ENCODE measurements at regions not wholly inside any gene's neighbourhood (a gene's known extent, or its start where the extent isn't known, plus 50 kb on each side); places are given as distances from the start of the nearest gene placed in this dataset.

DNA sequence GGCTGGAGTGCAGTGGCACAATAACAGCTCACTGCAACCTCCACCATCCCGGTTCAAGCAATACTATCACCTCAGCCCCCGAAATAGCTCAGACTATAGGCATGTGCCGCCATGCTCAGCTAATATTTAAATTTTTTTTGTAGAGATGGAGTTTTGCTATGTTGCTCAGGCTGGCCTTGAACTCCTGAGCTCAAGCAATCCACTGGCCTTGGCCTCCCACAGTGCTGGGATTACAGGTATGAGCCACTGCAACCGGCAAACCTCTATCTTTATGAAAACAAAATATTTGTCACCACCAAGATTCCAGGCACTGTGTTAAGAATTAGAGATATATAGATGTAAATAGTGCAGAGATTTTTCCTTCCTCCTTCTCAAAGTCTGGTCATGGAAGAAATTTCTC is 232.5 kb downstream of the ANKRD50 start:
- DNase-seq (ENCODE audit: low read depth), result no peak

DNA sequence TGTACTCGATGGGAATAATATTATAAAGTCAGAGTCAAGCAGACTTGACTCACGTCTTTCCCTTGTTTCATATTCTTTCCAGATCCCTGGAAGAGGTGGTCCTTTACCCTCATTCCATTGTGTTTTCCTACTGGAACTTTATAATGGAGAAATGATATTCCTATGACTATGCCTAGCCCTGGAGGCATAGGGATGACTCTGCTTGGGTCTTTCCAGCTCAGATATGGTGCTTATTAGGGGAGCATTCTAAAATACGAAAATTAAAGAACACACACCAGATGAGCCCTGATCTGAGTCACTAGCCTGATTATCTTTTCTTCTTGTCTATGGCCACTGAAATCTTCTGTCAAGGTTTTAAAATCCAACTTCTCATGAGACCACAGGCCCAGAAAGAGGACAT is 231.4 kb downstream of the ANKRD50 start:
- no peak for DNase-seq (ENCODE audit: low read depth)

DNA sequence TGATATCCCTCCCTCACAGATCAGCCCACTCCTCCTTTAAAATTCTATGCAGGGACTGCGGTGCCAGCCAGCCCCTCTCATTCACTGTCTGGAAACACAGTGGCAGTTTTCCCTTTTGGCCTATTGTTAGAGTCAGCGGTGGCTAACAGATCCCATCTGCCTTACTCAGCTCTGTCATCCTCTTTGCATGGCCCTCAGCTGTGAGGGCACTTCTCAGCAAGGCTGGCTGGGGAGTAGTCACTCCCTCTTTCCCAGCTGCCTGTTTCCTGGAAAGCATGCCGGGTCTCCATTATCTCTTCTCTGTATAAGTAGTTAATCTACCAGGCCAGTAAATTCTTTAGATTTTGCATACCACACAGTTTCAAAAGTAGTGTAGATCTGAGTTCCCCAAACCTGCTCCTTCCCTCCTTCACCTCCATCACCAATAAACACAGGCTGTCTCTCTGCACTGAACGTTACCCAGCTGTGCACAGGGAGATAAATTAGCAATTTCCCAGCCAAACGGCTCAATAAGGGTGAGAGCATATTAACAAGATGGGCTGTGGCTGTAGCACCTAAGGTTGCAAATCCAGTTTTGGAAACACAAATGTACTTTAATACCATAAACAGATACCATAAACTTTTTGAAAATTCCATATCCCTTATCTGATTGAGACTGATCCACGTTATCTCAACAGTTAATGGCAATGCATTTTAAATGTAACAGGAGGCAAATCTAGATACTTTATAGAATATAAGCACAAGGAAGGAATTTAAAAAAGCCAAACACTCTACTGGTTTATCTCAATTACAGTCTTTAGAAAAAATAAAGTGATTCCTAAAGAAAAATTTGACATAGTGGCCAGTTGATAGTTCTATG is 229.3 kb downstream of the ANKRD50 start:
- no peak for DNase-seq (ENCODE audit: low read depth)

DNA sequence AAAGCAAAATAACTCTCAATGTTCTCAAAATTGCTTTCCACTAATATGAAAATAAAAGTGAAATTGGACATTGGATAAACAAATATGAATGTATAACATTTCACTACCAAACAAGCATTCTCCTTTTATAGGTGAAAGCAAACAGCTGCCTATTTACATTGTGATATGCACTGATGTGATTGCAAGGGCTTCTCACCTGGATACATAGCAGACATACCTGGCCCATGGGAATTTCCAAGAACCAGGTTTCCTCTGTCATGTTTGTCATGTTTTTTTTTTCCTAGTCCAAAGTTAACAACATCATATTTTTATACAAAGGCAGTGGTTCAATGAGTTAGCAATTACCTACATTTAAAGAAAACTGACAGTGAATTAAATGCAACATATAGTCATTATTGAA is 228.5 kb downstream of the ANKRD50 start:
- no peak for DNase-seq (ENCODE audit: low read depth)

DNA sequence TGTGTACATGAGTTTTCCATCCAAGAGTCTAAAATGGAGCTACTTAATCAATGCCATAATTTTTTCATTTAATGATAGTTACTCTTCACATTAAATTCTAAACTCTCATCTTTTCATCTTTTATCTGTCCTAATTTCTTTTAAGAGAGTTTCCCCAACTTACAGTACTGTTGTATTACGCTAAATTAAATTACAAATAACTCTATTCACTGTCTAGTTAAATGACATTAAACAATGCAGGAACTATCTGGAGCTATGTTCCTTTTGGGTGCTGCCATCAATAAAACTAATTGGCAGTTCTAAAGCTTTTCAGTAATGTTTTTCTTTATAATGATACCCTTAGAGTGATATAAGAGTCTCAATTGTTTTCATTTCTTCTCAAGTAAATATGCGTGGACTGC is 227.6 kb downstream of the ANKRD50 start:
- DNase-seq (ENCODE audit: low read depth), result no peak

DNA sequence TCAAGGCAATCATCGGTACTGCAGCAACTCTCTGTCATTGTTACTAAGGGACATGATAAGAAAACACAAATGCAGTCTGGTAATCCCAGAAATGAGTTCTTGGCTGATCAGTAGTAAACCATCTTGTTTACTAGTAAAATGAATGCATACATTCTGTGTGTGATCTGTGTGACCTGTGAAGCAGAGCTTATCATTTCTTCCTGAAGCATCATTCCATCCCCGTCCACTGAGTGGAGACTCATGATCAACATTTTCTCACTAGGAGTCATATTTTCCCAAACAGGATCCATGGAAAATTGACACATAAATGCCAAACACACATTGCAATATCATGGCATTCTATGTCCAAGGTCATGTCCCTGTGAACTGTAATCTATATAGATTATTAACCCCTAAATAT is 226.1 kb downstream of the ANKRD50 start:
- no peak for DNase-seq (ENCODE audit: low read depth)

DNA sequence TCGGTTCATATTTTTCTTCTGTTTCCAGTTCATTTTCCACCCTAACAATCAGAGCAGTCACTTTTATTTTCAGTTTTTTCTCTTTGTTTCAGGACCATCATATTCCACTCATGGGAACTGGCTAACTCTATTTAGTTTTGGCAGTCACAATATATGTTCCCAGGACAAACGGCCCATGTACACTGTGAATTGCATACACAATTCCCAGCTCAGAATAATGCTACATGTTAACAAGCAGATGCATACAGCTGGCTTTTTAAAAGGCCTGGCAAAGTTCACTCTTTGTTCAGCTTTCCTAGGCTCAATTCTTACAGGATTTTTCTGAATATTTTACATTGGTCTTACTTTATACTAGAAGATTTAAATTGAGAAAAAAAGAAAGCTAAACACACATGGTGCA is 224.9 kb downstream of the ANKRD50 start:
- no peak for DNase-seq (ENCODE audit: low read depth)

DNA sequence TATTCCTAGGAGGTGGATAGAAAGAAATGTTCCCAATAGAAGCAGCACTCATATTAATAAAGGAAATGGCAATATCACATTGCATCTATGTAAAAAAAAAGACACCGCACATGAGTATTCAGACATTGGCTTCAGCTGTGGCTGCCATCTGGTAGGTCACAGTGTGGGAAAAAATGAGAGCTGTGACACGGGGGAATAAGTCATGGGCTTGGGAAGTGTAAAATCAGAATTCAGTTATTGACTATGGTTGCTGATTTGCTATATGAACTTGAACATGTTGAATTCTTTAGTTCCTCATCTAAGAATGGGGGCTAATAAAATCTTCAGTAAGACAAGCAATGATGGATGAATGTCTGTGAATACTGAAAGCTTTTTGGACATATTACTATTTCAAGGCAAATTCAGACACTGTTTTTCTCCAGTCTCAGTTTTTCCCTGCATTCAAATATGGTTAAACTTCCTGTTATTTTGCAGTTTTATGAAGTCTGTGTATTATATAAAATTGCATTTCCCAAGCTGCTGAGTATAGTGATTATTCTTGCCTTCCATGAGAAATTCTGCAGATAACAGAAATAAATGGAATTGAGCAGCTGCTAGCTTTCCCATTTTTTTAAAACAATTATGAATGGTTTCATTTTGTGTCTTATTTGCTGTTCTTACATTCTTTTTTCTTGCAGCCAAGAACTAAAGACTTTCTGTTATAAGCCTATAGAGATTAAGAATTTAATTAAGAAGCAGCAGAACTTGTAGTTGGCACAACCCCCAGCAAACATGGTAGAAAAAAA is 221.0 kb downstream of the ANKRD50 start:
- no peak for DNase-seq (ENCODE audit: low read depth)

DNA sequence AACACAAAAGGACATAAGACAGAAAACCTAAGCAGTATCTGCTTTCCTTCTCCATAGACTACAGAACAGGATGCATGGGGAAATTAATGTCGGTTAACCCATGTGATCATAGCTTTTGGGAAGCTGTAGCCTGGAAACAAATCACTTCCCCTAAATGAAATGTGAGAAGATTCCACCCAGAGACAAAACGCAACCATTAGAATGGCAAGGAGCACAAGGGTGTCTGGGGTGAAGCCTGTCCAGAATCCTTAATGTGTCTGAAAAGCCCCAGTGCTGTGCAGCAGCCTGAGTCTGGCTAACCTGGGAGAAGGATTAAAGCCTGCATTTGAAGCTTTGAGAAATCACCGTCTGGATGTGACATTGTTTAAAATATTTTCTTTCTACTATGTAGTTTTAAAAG is 213.3 kb downstream of the ANKRD50 start:
- DNase-seq (ENCODE audit: low read depth), result no peak

DNA sequence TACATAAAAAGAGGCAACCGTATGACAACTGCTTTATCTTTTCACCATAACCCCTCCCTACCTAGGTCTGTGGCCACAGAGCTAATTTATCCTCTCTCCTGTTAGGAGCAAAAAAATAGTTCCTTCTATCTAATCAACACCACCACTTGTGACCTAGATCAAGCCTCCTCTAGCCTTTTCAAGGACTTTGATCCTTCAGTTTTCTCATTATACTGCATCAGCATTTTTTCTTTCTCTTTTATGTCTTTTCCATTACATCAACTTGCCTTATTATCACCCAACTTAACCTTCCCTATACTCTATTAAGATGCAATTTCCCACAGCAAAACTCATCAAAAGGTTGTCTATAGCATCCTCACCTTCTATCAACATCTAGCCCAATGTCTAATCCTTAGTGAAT is 211.0 kb downstream of the ANKRD50 start:
- DNase-seq (ENCODE audit: low read depth), result no peak

DNA sequence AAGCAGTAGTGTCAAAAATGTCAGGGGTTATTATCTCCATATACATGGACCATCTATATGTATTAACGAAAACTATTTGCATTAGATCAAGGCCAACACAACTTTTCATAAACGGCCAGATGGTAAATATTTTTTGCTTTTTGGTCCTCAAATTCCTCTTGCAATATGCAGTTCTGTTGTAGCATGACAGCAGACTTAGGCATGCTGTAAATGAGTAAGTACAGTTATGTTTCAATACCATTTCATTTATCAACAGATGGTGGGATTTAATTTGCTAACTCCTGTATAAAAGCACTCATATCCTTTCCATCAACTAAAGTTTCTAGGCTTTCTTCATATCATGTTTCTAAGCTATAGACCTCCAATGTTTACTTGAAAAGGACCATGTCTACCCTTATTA is 208.1 kb downstream of the ANKRD50 start:
- no peak for DNase-seq (ENCODE audit: low read depth)

DNA sequence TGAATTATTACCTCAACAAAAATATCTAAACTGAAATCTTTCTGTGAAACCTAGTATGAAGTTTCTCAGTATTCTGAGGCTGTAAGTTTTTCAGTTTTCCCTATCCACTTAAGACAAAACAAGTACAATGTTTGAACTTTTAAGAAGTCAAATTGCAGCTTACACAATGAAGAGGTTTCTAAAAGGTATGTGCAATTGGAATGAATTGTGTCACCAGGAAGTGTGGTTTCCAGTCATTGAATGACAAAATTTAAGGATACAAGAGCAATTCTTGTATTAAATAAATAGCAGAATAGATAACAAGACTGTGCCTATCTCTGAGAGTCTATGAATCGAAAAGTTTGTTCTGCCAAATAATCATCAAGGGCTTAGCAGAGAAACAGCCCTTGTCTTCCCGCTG is 207.3 kb downstream of the ANKRD50 start:
- no peak for DNase-seq (ENCODE audit: low read depth)

DNA sequence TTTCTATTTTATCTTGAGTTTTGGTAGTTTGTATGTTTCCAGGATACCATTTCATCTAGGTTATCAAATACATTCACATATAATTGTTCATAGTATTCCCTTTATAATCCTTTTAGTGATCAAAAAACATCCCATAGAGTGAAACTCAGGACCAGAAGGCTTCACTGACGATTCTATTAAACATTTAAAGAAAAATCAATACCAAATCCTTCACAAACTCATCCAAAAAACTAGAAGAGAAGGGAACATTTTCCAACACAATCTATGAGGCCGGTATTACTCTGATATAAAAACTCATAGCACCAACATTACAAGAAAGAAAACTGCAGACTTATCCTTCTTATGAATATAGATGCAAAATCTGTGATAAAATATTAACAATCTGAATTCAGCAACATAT is 203.4 kb downstream of the ANKRD50 start:
- DNase-seq (ENCODE audit: low read depth), result no peak

DNA sequence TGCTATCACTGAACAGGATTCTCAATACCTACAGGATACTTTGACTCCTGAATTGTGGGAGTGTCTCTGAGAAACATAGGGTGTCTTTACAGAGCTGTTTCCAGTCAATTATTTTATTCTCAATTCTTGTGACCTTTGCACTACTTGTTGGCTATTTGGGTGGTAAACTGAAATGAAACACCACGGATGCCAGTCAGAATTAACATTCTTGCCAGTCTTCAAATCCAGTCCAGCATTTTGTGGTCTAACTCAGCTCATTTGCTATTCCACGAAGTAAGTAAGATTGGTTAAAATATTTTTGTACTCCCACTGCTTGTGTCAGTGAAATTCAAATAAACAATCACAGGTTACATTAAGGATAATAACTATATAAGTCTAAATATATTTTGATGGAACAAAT is 197.9 kb downstream of the ANKRD50 start:
- DNase-seq (ENCODE audit: low read depth), result no peak

DNA sequence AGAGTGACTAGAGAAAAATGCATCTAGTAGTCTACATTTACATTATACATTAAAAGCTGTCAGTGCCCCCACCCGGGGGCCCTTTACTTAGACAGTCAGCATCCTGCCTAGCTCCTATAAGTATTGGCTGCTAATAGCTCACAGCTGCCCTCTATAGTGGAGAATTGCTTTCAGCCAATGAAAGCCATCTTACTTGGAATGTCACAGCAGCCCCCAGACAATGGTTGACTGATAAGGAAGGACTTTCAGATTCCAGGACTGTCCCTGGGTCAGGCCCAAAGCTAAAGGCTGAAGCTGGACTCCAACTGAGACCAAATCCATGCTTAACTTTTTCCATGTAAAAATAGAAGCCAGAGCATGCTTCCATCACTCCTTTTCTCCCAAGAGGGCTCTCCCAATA is 196.9 kb downstream of the ANKRD50 start:
- no peak for DNase-seq (ENCODE audit: low read depth)

DNA sequence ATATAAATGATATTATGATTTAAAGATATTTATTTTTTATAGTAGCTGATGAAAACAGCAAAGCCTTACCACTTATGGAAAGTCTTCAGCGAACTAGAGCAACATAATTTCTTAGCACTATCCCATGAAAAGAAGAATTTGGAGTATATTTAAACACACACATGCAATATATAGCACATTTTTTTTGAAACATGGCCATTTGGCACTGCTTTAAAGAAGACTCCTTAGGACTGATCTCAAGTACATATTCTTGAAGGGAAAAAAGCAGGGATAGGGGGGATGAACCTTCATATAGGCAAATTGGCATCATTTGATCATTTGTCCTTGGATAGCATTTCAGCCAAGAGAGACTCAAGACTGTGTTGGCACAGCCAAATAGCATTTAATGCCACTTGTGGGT is 193.3 kb downstream of the ANKRD50 start:
- DNase-seq (ENCODE audit: low read depth), result no peak

DNA sequence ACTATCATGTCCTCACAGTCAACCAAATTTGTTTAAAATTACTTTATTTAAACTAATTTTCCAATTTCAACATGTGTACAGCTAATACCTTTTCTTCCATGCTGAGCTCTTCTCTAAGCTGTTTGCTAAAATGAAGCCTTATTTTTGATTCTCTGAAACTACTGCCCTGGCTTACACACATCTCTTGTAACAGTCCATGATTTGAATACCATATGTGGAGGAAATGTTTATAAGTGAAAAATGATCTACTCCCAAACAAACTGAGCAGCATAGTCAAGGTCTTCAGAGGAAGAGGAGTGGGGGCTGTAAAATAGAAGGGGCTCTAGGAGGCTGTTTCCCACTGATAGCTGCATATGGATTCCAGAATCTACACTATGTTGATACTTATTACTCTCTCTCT is 188.7 kb downstream of the ANKRD50 start:
- no peak for DNase-seq (ENCODE audit: low read depth)

DNA sequence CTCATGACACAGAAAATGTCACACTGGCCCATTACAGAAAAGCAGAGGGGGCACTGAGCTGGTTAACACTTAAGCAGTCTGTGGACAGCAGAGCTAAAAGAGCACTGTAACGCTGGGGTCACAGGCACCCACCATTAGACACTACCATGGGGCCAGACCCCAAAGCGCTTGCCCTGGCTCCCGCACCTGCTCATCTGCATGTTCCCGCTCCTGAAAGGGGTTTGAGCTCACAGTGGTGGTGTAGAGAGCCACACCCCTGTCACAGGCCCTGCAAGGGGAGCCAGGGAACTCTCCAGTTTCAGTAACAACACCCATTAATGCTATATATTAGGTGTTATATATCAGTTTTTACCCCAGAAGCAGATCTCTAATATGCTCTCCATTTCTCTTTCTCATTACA is 187.0 kb downstream of the ANKRD50 start:
- no peak for DNase-seq (ENCODE audit: low read depth)

DNA sequence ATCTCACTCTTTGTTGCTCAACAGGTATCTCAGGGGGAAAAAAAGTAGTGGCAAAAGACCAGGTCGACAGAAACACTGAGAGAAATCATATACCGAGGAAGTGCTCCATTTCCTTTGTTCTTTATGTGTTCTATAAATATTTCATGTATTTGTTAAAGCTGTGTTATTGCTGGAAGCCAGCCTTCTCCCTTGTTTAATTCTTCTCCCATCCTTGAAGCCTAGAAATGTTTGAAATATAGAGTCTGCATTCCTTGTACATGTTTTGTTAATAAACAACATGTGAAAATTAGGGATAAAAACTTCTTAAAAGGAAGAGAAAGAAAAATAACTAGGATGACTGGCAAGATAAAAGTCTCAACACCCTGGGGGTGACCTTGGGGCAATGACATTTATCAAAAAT is 186.2 kb downstream of the ANKRD50 start:
- no peak for DNase-seq (ENCODE audit: low read depth)

DNA sequence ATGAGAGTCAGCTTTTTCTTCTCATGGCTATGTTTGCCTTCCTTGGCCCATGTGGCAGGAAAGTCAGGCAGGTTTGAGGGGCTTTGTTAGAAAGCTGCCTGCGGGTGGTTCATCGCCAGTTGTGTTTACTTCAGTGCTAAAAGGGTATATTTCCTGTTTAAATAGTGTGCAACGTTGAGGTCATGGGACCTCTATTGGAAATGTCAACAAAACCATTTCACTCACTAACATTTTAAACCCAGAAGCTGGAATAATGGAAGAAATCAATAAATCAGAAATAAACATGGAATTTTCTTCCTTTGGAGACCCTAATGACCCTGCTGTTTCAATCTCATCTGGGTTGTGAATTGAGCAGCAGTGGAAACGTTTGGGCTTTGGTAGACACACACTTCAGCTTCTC is 185.8 kb downstream of the ANKRD50 start:
- no peak for DNase-seq (ENCODE audit: low read depth)

DNA sequence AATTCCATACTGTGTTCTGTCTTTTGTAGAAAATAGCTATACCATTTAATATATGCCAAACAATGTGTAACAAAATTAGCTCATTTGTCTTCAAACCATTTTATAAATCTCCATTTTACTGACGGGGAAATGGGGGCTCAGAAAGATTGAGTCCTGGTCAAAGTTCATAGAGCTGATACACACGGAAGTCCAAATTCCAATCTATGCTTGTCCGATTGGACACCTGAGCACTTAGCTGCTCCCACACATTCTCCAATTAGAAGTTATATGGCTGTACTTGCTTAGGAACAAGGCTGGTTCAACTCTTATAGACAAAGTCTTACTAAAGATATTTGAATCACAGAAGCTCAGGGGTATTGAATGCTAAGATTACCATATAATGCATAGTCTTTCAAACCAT is 185.2 kb downstream of the ANKRD50 start:
- no peak for DNase-seq (ENCODE audit: low read depth)

DNA sequence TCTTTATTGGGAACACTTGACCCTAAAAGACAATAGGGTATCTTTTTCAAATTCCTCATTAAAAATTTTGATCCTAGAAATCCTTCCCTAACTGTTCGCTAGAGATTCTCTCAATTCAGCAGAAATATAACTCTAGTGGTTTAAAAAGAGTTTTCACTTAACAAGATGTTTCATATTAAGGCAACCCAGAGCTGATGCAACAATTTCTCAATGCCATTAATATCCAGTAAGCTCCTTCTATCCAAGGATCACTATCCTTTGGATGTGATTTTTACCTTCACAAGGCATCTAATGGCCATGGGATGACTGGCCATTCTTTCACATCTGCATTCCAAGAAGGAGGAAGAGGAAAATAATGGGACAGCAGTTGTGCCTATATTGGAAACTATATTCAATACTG is 183.4 kb downstream of the ANKRD50 start:
- no peak for DNase-seq (ENCODE audit: low read depth)

DNA sequence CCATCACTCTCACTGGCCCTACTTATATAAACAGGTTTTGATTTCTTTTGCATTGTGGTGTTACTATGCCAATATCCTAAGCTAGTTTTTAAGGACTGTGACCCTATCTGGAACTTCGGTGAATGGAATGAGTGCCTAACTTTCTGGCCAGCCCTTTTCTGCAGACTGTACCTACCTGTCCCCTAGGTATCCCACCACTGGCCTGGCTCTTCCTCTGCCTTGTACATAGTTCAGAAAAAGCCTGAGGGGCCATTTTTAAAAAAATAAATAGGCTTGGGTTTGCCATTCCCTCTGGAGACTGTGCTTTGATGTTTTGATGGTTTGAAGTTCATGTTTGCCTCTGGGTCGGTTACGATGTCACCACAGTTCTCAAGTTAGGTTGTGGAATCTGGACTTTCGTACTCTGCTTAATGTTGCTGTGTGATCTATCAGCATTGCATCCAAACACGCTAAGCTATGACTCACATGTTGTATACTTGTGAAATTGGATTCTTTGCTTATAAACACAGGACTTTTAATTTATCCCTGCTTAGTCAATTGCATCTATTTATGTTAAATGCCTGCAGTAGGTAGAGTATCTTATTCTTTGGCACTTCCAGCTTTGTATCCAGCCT is 182.0 kb downstream of the ANKRD50 start:
- DNase-seq (ENCODE audit: low read depth), result no peak
